Ammon's horn (tissue), 1 donor: ENCODE measurements at regions not wholly inside any gene's neighbourhood (a gene's known extent, or its start where the extent isn't known, plus 50 kb on each side); places are given as distances from the start of the nearest gene placed in this dataset.
"Not testable (repeated sequence)": the region's sequence is repeated elsewhere in the genome, so short reads cannot be mapped to it uniquely, and the experiment has no call there.

Experiments used
- DNase-seq: peaks from one replicate; pipeline ENCODE4 v3.0.0-alpha.2; 2016; ENCODE audit warnings: low spot score

DNA sequence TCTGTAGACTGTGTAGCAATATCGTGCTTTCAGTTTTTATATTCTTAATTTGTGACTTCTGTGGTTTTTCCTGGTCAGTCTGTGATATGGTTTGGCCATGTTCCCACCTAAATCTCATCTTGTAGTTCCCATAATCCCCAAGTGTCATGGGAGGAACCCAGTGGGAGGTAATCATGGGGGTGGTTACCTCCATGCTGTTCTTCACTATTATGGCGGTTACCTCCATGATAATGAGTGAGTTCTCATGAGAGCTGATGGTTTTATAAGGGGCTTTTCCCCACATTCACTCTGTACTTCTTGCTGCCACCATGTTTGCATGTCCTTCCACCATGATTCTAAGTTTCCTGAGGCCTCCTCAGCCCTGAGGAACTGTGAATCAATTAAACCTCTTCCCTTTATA lies 169.8 kb downstream of the LEPR start:
- no peak for DNase-seq

- DNase-seq, result no peak
These were observed 173.0 kb downstream of the LEPR start for GRCh38 chr1:65593516-65593915.

GRCh38 chr1:65595724-65596123 lies 175.3 kb downstream of the LEPR start:
- no peak for DNase-seq

GRCh38 chr1:65596768-65597167 lies 176.3 kb downstream of the LEPR start:
- DNase-seq, result no peak

DNA sequence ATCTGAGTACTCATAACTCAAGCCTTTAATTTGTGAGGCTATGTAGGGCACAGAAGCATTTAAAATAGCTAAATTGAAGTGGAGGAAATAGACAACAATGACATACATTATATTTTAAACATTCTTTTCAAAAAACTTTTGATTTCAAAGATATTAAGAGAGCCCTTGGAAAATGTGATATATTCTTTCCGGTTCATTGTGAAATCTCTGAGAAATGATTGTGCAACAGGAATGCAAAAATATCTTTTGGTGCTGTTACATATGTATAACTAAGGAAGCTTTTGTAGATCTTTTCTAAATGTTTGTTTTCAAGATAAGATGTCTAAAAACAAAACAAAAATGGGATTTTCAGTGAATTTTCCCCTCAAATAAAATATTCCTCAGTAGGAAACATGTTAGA lies 185.2 kb downstream of the LEPR start:
- no peak for DNase-seq

- DNase-seq, result no peak
These were observed 186.0 kb downstream of the LEPR start for GRCh38 chr1:65606426-65606825.

DNA sequence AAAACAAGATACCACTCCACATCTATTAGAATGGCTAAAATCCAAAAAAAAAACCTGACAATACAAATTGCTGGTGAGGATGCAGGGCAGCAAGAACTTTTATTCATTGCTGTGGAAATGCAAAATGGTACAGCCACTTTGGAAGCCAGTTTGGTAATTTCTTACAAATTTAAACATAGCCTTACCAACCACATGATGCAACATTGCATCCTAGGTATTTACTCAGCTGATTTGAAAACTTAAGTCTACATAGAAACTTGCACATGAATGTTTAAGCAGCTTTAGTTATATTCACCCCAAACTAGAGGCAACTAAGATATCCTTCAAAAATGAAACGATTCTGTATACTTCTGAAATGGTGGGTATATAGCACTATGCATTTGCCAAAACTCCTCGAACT lies 178.8 kb upstream of the PDE4B start:
- no peak for DNase-seq

DNA sequence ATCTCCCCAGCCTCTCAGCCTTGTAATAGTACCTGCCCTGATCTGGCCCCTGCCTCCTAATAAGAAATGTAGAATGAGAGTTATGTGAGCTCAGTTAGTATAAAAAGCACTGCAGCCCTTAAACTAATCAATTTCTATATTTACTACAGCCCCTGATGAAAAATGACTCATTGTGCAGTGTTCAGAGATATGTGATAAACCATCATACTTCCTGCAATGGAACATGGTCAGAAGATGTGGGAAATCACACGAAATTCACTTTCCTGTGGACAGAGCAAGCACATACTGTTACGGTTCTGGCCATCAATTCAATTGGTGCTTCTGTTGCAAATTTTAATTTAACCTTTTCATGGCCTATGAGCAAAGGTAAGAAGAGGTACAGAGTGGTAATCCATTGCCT lies 176.8 kb upstream of the PDE4B start:
- no peak for DNase-seq

DNA sequence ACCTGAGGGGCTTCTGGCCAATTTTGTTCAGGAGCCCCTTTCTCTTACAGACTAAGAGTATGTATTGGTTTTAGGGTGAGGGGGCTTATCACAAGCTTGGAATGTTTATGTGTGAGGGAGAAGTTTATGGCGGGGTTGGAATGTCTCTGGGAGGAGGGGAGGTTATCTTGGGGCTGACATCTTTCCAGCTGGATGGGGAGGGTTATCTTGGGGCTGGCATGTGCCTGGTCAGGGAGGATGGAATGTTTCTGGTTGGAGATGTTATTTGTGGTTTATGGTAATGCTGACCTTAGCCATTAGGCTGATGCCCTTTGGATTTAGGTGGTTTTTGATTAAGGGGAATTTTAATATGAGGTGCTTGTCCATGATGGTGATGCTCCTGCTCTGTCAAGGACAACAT lies 171.0 kb upstream of the PDE4B start:
- DNase-seq, result not testable (repeated sequence)

GRCh38 chr1:65623895-65624294 lies 168.8 kb upstream of the PDE4B start:
- DNase-seq, result no peak

GRCh38 chr1:65625528-65625927 lies 167.2 kb upstream of the PDE4B start:
- no peak for DNase-seq

DNA sequence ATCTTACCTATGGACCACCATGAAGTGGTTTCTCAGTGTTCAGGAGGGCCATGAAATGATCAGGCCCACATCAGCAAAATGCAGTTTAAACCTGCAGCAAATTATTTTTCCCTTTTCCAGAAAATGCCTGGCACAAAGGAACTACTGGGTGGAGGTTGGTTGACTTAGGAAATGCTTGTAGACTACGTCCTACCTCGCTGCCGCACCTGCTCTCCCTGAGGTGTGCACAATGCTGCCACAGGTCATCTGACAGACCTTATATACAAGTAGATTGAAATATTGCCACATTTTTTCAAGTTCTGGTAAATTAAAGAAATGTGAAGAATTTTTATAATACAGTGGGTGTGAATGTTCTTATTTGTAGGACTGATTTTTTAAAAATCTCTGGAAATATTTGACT lies 166.7 kb upstream of the PDE4B start:
- no peak for DNase-seq

- DNase-seq, result no peak
These were observed 162.9 kb upstream of the PDE4B start for GRCh38 chr1:65629788-65630187.

GRCh38 chr1:65630855-65631254 lies 161.8 kb upstream of the PDE4B start:
- DNase-seq, result no peak

DNA sequence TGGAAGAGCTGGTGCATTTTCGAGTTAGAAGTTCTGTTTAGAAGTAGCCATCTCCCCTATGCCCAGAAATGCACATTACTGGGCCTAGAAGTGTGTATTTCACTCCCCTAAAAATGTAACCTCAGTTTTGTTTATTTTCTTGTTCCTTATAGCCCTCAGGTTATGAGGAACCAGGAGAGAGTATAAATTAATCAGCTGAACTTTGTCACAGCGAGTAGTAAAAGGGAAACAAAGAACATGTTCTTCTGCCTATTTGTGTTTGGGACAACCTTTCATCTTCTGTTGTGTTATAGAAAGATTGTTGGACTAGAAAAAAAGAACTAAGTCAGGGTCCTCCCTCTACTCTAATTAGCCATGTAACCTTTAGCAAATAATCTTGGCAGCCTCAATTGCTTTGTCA lies 160.5 kb upstream of the PDE4B start:
- no peak for DNase-seq

DNA sequence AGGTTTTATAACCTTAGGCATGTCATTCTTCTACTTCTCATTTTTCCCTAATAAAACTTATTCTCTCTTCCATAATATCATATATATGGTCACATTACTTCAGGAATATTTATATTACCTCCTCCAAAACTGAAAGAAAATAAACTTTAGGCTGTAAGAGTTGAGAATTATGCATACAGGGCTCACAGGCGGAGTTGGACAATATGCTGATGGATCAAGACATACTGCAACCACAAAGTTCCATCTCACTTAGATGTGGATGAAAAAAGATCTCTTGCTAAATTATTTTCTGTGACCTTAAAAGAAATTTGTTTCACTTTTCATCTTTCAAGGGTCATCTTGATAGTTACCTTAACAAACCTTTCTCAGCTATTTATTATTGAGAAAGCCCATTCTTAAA lies 152.6 kb upstream of the PDE4B start:
- DNase-seq, result no peak

- DNase-seq, result not testable (repeated sequence)
These were observed 143.5 kb upstream of the PDE4B start for GRCh38 chr1:65649185-65649584.

GRCh38 chr1:65650682-65651081 lies 142.0 kb upstream of the PDE4B start:
- DNase-seq, result no peak

DNA sequence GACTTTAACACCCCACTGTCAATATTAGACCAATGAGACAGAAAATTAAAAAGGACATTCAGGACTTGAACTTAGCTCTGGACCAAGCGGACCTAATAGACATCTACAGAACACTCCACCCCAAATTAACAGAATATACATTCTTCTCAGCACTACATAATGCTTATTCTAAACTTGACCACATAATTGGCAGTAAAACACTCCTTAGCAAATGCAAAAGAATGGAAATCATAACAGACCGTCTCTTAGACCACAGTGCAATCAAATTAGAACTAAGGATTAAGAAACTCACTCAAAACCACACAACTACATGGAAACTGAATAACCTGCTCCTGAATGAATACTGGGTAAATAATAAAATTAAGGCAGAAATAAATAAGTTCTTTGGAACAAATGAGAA lies 138.2 kb upstream of the PDE4B start:
- DNase-seq, result not testable (repeated sequence)

GRCh38 chr1:65657609-65658008 lies 135.1 kb upstream of the PDE4B start:
- DNase-seq, result not testable (repeated sequence)

DNA sequence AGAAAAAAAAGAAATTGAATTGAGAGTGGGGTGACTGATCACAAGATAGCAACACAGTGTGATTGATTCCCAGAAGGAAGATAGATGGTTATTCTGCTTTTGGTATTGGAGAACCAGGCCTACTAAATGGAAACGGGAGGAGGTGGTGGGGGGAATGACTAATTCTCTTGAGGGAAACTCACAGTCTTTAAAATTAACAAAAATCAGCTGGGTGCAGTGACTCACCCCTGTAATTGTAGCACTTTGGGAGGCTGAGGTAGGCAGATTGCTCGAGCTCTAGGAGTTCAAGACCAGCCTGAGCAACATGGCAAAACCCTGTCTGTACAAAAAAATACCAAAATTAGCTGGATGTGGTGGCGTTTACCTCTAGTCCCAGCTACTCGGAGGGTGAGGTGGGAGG lies 134.6 kb upstream of the PDE4B start:
- no peak for DNase-seq

DNA sequence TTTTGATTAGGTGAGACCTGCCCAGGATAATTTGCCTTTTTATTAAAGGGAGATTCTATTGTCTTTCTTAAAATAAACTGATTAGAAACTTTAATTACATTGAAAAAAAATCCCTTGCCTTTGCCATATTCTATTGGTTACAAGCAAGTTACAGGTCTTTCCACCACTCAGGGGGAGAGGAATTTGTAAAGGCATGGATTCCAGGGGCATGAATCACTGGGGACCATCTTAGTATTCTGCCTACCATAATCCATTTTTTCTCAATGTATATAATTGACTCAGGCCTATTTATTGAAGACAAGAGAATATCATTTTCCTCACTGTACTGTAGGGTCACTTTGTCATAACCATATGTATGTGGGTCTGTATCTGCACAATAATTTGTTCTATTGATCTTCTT lies 124.3 kb upstream of the PDE4B start:
- DNase-seq, result no peak

DNA sequence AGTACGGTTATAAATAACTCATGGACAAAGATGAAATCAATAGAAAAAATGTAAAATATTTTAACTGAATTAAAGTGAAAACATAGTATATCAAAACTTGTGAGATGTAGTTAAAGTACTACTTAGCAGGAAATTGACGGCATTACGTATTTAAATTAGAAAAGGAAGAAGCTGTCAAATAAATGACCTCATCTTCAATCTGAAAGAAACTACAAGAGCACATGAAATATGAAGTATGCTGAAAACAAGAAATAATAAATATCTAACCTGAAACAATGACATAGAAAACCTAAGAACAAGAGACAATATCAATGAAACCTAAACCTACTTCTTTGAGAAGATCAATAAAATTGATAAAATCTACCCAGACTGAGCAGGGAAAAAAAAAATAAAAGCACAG lies 122.2 kb upstream of the PDE4B start:
- DNase-seq, result no peak

GRCh38 chr1:65674522-65674921 lies 118.2 kb upstream of the PDE4B start:
- no peak for DNase-seq

DNA sequence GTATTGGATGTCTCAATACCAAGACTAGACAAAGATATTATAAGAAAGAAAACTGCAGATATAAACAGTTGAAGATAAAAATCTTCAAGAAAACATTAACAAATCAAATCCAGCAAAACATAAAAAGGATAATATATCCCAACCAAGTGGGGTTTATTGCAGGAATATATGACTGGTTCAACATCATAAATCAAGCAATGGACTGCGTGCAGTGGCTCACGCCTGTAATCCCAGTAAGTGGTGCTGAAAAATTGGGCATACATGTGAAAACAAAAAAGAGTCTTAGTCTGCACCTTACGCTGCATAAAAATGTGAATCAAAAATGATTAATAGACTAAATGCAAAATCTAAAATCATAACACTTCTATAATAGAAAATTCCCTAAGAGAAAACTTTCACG lies 112.9 kb upstream of the PDE4B start:
- no peak for DNase-seq
